PC-9 (cell line): ENCODE measurements at regions not wholly inside any gene's neighbourhood (a gene's known extent, or its start where the extent isn't known, plus 50 kb on each side); places are given as distances from the start of the nearest gene placed in this dataset.

Experiments
- EZH2 ChIP-seq: fragments of 200-600 bp; sonication (generic); IDR thresholded peaks from 2 replicates; pipeline ENCODE4 v1.8.0; 2017; ENCODE audit warnings: antibody characterized with exemption, low read depth
- TF ChIP-seq, protein P1 (sequence below): fragments of 200-600 bp; sonication (generic); conservative IDR thresholded peaks from 2 replicates; pipeline ENCODE4 v1.6.1; 2017; ENCODE audit warnings: mixed run types, antibody characterized with exemption, mild to moderate bottlenecking, moderate library complexity

DNA sequence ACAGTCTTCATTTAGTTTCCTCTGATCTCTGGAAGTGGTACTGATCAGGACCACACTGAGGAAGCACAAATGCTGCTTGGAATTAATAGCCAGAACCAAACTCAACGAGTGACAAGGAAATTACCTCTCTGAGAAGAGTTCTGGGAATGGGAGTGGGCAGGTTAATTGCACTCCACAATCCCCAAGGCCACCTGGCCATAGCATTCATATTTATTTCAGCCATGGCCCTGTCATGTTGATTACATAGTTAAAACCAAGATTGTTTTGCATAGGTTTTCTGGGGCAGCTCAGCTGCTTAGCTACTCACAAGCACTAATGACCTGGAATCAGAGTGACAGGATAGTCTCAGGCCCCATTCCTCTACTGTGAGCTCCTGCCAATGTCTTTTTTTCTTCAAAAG lies 230.2 kb upstream of the RIMS1 start:
- TF ChIP-seq, protein P1, sequence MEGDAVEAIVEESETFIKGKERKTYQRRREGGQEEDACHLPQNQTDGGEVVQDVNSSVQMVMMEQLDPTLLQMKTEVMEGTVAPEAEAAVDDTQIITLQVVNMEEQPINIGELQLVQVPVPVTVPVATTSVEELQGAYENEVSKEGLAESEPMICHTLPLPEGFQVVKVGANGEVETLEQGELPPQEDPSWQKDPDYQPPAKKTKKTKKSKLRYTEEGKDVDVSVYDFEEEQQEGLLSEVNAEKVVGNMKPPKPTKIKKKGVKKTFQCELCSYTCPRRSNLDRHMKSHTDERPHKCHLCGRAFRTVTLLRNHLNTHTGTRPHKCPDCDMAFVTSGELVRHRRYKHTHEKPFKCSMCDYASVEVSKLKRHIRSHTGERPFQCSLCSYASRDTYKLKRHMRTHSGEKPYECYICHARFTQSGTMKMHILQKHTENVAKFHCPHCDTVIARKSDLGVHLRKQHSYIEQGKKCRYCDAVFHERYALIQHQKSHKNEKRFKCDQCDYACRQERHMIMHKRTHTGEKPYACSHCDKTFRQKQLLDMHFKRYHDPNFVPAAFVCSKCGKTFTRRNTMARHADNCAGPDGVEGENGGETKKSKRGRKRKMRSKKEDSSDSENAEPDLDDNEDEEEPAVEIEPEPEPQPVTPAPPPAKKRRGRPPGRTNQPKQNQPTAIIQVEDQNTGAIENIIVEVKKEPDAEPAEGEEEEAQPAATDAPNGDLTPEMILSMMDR, result no peak
- no peak for TF ChIP-seq EZH2
